ENCODE measurements at regions not wholly inside any gene's neighbourhood (a gene's known extent, or its start where the extent isn't known, plus 50 kb on each side); places are given as distances from the start of the nearest gene placed in this dataset.

DNA sequence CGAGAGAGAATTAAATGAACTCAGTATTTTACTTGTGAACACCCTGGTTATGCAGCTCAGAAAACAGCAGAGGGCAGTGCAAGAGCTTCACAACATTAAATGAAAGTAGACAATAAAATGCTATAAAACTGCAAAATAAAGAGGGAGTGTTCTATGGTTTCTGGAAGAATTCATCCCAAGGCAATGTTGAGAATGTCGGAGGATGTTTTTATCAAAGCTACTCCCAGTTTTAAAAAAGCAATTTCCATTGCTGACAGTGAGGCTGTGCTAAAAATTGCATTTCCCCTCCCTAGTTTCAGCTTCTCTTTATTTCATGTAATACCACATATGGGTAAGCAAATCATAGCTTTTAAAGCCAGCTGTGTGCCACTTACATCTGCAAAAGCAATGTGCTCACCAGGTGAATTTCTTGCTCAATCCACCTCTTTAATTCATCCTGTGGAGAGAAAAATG, 296.8 kb downstream of the RAB38 start:
- Histone ChIP-seq H2AFZ (ENCODE audit: low read length) (peak overlapping the region; percentile 41; the same call in 1 of the 2 replicates), H3K4me1 (ENCODE audit: low read length) (peaks cover 10% of the 10 kb centered on the region; the same call in 1 of the 2 replicates), H3K9me2 (replicated peaks; ENCODE audit: insufficient read depth, low read length) (no peaks in the 10 kb centered on the region), H3K9me3 (replicated peaks; ENCODE audit: insufficient read depth, low read length) (no peaks in the 10 kb centered on the region), H3K36me3 (replicated peaks; ENCODE audit: insufficient read depth, low read length) (no peaks in the 10 kb centered on the region), H3K27ac (ENCODE audit: low read length) (peak overlapping the region; percentile 17; the same call in 1 of the 2 replicates), H4K20me1 (ENCODE audit: insufficient read depth, low read length) (no peaks in the 10 kb centered on the region), H3K79me2 (ENCODE audit: low read length) (no peaks in the 10 kb centered on the region), H3K4me2 (ENCODE audit: low read depth, low read length) (peak overlapping the region; percentile 40), H3F3A (ENCODE audit: insufficient read depth, low read length) (no peaks in the 10 kb centered on the region), H3K27me3 (replicated peaks; ENCODE audit: insufficient read depth, low read length) (no peaks in the 10 kb centered on the region), H3K4me3 (ENCODE audit: low read length) (peak overlapping the region; percentile 28; the same call in 1 of the 2 replicates), H3K9ac (ENCODE audit: low read length) (no peak overlapping the region)
- peak; percentile 41 for DNase-seq
- TF ChIP-seq EZH2 (optimal IDR thresholded peaks at IDR 0.05; ENCODE audit: low read depth, low read length): no peak
- TF ChIP-seq EZH2phosphoT487 (IDR thresholded peaks at IDR 0.05; ENCODE audit: low read length): no peak
- TF ChIP-seq, protein P1, sequence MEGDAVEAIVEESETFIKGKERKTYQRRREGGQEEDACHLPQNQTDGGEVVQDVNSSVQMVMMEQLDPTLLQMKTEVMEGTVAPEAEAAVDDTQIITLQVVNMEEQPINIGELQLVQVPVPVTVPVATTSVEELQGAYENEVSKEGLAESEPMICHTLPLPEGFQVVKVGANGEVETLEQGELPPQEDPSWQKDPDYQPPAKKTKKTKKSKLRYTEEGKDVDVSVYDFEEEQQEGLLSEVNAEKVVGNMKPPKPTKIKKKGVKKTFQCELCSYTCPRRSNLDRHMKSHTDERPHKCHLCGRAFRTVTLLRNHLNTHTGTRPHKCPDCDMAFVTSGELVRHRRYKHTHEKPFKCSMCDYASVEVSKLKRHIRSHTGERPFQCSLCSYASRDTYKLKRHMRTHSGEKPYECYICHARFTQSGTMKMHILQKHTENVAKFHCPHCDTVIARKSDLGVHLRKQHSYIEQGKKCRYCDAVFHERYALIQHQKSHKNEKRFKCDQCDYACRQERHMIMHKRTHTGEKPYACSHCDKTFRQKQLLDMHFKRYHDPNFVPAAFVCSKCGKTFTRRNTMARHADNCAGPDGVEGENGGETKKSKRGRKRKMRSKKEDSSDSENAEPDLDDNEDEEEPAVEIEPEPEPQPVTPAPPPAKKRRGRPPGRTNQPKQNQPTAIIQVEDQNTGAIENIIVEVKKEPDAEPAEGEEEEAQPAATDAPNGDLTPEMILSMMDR (IDR thresholded peaks at IDR 0.05; ENCODE audit: low read length): peak; percentile 59

DNA sequence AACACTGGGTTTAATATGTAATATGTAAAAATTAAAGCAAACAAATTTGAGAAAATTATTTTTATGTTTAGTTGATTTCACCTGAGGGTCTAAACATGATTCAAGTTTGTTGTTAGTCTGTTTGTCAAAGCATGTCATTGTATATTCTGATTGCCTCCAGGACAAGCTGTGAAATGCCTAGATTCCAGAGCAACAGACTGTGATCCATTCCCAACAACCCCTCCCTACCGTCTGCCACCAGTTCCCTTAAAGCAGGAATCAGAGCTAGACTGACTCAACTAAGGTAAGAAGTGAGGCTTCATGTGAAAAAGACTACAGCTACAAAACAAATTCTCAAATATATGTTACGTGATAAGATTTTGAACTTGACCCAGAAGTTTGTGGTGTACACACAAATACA, 304.2 kb downstream of the RAB38 start:
- H3K9ac ChIP-seq (ENCODE audit: low read length): no peak overlapping the region
- no peak overlapping the region for H3K4me3 ChIP-seq (ENCODE audit: low read length)
- no peak overlapping the region for H3K27ac ChIP-seq (ENCODE audit: low read length)
- H2AFZ ChIP-seq (ENCODE audit: low read length): no peak overlapping the region
- DNase-seq: no peak
- H3K4me1 ChIP-seq (ENCODE audit: low read length): no peaks in the 10 kb centered on the region
- no peaks in the 10 kb centered on the region for H3K36me3 ChIP-seq (replicated peaks; ENCODE audit: insufficient read depth, low read length)
- TF ChIP-seq, protein P1 (IDR thresholded peaks at IDR 0.05; ENCODE audit: low read length): no peak
- TF ChIP-seq EZH2phosphoT487 (IDR thresholded peaks at IDR 0.05; ENCODE audit: low read length) (no peak), EZH2 (optimal IDR thresholded peaks at IDR 0.05; ENCODE audit: low read depth, low read length) (no peak)
- no peaks in the 10 kb centered on the region for H3K79me2 ChIP-seq (ENCODE audit: low read length)
- no peaks in the 10 kb centered on the region for H3F3A ChIP-seq (ENCODE audit: insufficient read depth, low read length)
- no peaks in the 10 kb centered on the region for H3K9me2 ChIP-seq (replicated peaks; ENCODE audit: insufficient read depth, low read length)
- no peaks in the 10 kb centered on the region for H4K20me1 ChIP-seq (ENCODE audit: insufficient read depth, low read length)
- H3K27me3 ChIP-seq (replicated peaks; ENCODE audit: insufficient read depth, low read length): no peaks in the 10 kb centered on the region
- H3K4me2 ChIP-seq (ENCODE audit: low read depth, low read length): no peak overlapping the region
- no peaks in the 10 kb centered on the region for H3K9me3 ChIP-seq (replicated peaks; ENCODE audit: insufficient read depth, low read length)

- Histone ChIP-seq H3K9me2 (replicated peaks; ENCODE audit: insufficient read depth, low read length) (no peaks in the 10 kb centered on the region), H3K79me2 (ENCODE audit: low read length) (no peaks in the 10 kb centered on the region), H4K20me1 (ENCODE audit: insufficient read depth, low read length) (no peaks in the 10 kb centered on the region), H2AFZ (ENCODE audit: low read length) (no peak overlapping the region), H3K4me1 (ENCODE audit: low read length) (no peaks in the 10 kb centered on the region), H3K27ac (ENCODE audit: low read length) (no peak overlapping the region), H3K27me3 (replicated peaks; ENCODE audit: insufficient read depth, low read length) (no peaks in the 10 kb centered on the region), H3K9me3 (replicated peaks; ENCODE audit: insufficient read depth, low read length) (no peaks in the 10 kb centered on the region), H3K36me3 (replicated peaks; ENCODE audit: insufficient read depth, low read length) (no peaks in the 10 kb centered on the region), H3F3A (ENCODE audit: insufficient read depth, low read length) (no peaks in the 10 kb centered on the region), H3K4me3 (ENCODE audit: low read length) (no peak overlapping the region), H3K9ac (ENCODE audit: low read length) (no peak overlapping the region), H3K4me2 (ENCODE audit: low read depth, low read length) (no peak overlapping the region)
- TF ChIP-seq, protein P1 (IDR thresholded peaks at IDR 0.05; ENCODE audit: low read length): no peak
- TF ChIP-seq EZH2phosphoT487 (IDR thresholded peaks at IDR 0.05; ENCODE audit: low read length) (no peak), EZH2 (optimal IDR thresholded peaks at IDR 0.05; ENCODE audit: low read depth, low read length) (no peak)
- DNase-seq: no peak
Observed at GRCh38 chr11:87870086-87870485, 305.2 kb downstream of the RAB38 start.

All from MM.1S (cell line).